Aorta (tissue), 5 donors: ENCODE measurements at regions not wholly inside any gene's neighbourhood (a gene's known extent, or its start where the extent isn't known, plus 50 kb on each side); places are given as distances from the start of the nearest gene placed in this dataset.

Experiments used
- ATAC-seq: fragments of 200-7000 bp; cut with Tn5 transposase; one replicate; pipeline ENCODE4 v1.9.1; 2022; ENCODE audit warnings: moderate library complexity; ENCODE audit not compliant: low FRiP score
- DNase-seq, 2 donors: peaks; one replicate each; pipeline ENCODE4 v3.0.0-alpha.2; 2020
- H3K27ac ChIP-seq, 2 donors: one replicate each; pipeline ENCODE4 v1.5.1; 2013; ENCODE audit warnings: low read length in 2 of 2, mild to moderate bottlenecking in 2 of 2, moderate library complexity in 2 of 2, control low read depth in 1 of 2, inconsistent platforms in 1 of 2, low read depth in 1 of 2
- H3K27me3 ChIP-seq, 2 donors: one replicate each; pipeline ENCODE4 v1.6.1; 2013; ENCODE audit warnings: control low read depth in 1 of 2, low read length in 1 of 2, mild to moderate bottlenecking in 1 of 2, moderate library complexity in 1 of 2; ENCODE audit not compliant: insufficient read depth in 2 of 2, control insufficient read depth in 1 of 2
- H3K36me3 ChIP-seq, 2 donors: one replicate each; pipeline ENCODE4 v1.6.1; 2013; ENCODE audit warnings: control low read depth in 1 of 2, low read length in 1 of 2, mild to moderate bottlenecking in 1 of 2; ENCODE audit not compliant: insufficient read depth in 2 of 2, control insufficient read depth in 1 of 2
- H3K4me1 ChIP-seq, 2 donors: one replicate each; pipeline ENCODE4 v1.6.1; 2013; ENCODE audit warnings: low read length in 2 of 2, control low read depth in 1 of 2, mild to moderate bottlenecking in 1 of 2, moderate library complexity in 1 of 2; ENCODE audit not compliant: insufficient read depth in 2 of 2, control insufficient read depth in 1 of 2
- H3K4me3 ChIP-seq, 2 donors: one replicate each; pipeline ENCODE4 v1.5.1; 2013; ENCODE audit warnings: low read length in 2 of 2, control low read depth in 1 of 2, mild to moderate bottlenecking in 1 of 2
- H3K9me3 ChIP-seq: one replicate; pipeline ENCODE4 v1.6.1; 2013; ENCODE audit warnings: mild to moderate bottlenecking, low read length; ENCODE audit not compliant: control insufficient read depth
- WGBS, 2 donors: extraction: QIAGEN DNeasy Blood & Tissue Kit; methylation state at CpG; one replicate each; pipeline ENCODE4 v1.1.7; 2013; 5-methylcytosine and 5-hydroxymethylcytosine counted together
- intact Hi-C, 2 donors: fragments of 100-400 bp; cut with DNase I; formaldehyde crosslinking; loops; one replicate each; pipeline versions ENCODE4 v1.14.2 to v1.15.0; 2022
- donor health status: healthy with polysubstance abuse.
- donor health status: Bipolar disorder and iron deficiency.
- donor health status: DM: no; HTN: no; CAD: no.
- donor health status: DM: no; HTN: no; CAD: no.
- donor health status: DM: yes; HTN: yes; CAD: no.

DNA sequence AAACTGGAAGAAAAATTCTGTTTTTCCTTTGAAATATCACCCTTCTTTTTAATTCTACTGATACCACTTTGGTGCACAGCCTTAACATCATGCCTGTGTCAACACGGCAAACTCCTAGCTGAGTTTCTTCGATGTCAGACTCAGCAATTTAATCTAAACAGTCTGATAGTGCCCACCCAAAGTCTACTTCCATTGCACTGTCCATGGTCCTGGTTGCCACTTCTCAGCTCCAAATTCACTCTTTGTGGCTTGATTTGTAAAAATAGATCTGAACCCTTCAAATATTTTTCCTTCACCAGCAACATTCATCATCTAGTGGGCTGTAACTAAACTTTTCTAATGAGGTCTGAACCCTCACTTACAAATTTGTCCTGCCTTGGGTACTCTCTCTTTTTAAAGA lies 107.8 kb downstream of the NUDT12 start:
- ATAC-seq = no peak
- intact Hi-C loops = loop anchor here in 1 of 2 donors (5.0 kb wide), 1 partner anchor 197 kb away; the partner anchor contains the start of gene MACIR
- Histone ChIP-seq H3K4me3 (no peak overlapping the region), H3K4me1 (peaks cover 0 to 4% of the 10 kb centered on the region in 2 donors), H3K27ac (no peak overlapping the region), H3K36me3 (no peaks in the 10 kb centered on the region), H3K27me3 (no peaks in the 10 kb centered on the region), H3K9me3 (no peaks in the 10 kb centered on the region)
- 22 to 29% methylated on average over 2 of the region's 2 CpGs for WGBS, 2 donors
- DNase-seq = no peak

DNA sequence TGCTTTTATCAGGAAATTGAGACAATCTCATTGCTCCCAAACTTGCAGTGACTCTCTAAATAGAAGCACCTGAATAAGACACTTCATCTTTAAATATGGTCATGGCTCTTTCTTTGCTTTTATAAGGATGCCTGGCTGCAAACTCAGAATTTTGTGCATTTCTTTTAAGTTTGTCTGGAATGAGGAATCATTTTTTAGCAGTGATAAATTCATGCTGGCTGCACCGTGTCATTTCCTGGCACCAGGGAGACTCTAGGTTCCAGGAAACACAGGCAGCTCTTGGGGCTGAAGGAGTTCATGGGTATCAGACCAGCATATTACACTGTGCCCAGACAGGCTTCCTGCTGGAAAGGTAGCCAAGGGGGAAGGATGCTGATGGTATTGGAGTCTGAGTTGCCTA lies 109.9 kb downstream of the NUDT12 start:
- Histone ChIP-seq H3K27ac (no peak overlapping the region), H3K4me3 (no peak overlapping the region), H3K36me3 (no peaks in the 10 kb centered on the region), H3K4me1 (peaks cover 0 to 4% of the 10 kb centered on the region in 2 donors), H3K9me3 (no peaks in the 10 kb centered on the region), H3K27me3 (no peaks in the 10 kb centered on the region)
- ATAC-seq (no peak), DNase-seq (peak in 1 of 2 donors; percentile 53)
- intact Hi-C loops = loop anchor here in 1 of 2 donors (5.0 kb wide), 1 partner anchor 195 kb away; the partner anchor contains the start of gene MACIR
- WGBS, 2 donors = 0 to 2% methylated on average over 1 of the region's 1 CpG

DNA sequence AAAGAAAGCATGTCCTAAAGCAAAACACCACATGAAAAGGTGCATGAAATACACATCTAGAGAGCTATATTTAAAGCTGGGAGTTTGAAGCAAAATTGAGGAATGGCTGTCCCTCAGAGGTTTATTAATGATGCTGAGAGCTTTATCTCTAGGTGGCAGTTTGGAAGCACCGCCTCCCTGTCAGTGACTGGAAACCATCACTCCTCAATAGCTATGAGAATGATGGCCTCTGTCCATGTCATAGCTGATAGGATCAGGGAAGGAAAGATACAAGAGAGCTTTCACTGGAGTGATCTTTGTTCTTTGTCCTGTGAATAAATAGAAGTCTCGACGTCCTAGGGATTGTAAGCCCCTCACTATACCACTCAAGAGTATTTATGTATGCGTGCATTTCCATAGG lies 110.5 kb downstream of the NUDT12 start:
- no peaks in the 10 kb centered on the region for H3K27me3 ChIP-seq
- peaks cover 0 to 4% of the 10 kb centered on the region in 2 donors for H3K4me1 ChIP-seq
- no peaks in the 10 kb centered on the region for H3K36me3 ChIP-seq
- ATAC-seq (no peak), DNase-seq (no peak)
- H3K27ac ChIP-seq = no peak overlapping the region
- no peaks in the 10 kb centered on the region for H3K9me3 ChIP-seq
- intact Hi-C loops = loop anchor here in 1 of 2 donors (5.0 kb wide), 1 partner anchor 195 kb away; the partner anchor contains the start of gene MACIR
- H3K4me3 ChIP-seq = no peak overlapping the region
- 60 to 62% methylated on average over 4 of the region's 4 CpGs for WGBS, 2 donors

GRCh38 chr5:103451261-103451660 lies 111.3 kb downstream of the NUDT12 start:
- Histone ChIP-seq H3K27me3 (no peaks in the 10 kb centered on the region), H3K36me3 (no peaks in the 10 kb centered on the region), H3K27ac (no peak overlapping the region), H3K4me1 (peaks cover 0 to 4% of the 10 kb centered on the region in 2 donors), H3K9me3 (no peaks in the 10 kb centered on the region), H3K4me3 (no peak overlapping the region)
- no peak for ATAC-seq
- intact Hi-C loops = loop anchor here in 1 of 2 donors (5.0 kb wide), 1 partner anchor 194 kb away; the partner anchor contains the start of gene MACIR
- no peak for DNase-seq

DNA sequence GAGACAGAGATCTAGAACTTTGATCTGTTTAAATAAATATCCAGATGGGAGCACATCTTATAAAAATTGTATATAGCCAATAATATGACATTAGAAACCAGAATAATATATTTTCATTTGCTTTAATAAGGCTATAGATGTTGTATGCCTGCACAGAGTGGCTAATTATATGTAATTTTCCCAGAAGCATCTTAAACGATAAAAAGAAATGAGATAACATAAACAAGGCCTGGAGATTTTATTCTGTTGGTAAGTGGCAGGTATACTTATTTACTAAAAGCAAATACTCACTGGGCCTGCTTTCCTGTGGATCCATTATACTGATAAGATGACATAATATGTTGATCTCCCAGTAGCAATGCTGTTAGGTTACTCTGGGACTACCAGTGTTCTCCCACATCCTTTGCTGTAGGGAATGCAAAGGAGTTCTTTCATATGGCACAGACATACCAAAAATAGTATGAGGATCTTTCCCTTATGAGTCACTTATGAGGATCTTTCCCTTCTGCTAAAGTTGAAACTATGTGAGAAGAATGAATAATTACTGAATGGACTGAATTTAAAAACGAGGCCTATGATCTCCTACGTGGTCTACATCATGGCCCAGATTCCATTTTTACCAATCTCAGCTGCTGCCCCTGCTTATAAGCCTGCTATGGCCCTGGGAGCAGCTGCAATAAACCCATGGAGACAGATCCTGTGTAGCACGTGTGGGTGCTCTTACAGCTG lies 112.1 kb downstream of the NUDT12 start:
- 40 to 46% methylated on average over 4 of the region's 4 CpGs for WGBS, 2 donors
- intact Hi-C loops = loop anchor here in 1 of 2 donors (5.0 kb wide), 1 partner anchor 193 kb away; the partner anchor contains the start of gene MACIR
- Histone ChIP-seq H3K4me1 (peaks cover 0 to 4% of the 10 kb centered on the region in 2 donors), H3K36me3 (no peaks in the 10 kb centered on the region), H3K4me3 (no peak overlapping the region), H3K9me3 (no peaks in the 10 kb centered on the region), H3K27ac (peak overlapping the region in 1 of 2 donors; percentile 44), H3K27me3 (no peaks in the 10 kb centered on the region)
- ATAC-seq = no peak
- no peak for DNase-seq

GRCh38 chr5:103446813-103447212 lies 115.8 kb downstream of the NUDT12 start:
- WGBS, 2 donors = 40 to 44% methylated on average over 3 of the region's 3 CpGs
- Histone ChIP-seq H3K27me3 (no peaks in the 10 kb centered on the region), H3K4me1 (peaks cover 0 to 4% of the 10 kb centered on the region in 2 donors), H3K36me3 (no peaks in the 10 kb centered on the region), H3K27ac (no peak overlapping the region), H3K9me3 (no peaks in the 10 kb centered on the region), H3K4me3 (no peak overlapping the region)
- intact Hi-C loops = no loop called here
- ATAC-seq (no peak), DNase-seq (no peak)

- no peak for ATAC-seq
- no peak for DNase-seq
- intact Hi-C loops = no loop called here
- 71 to 75% methylated on average over 5 of the region's 5 CpGs for WGBS, 2 donors
- H3K9me3 ChIP-seq = no peaks in the 10 kb centered on the region
- no peaks in the 10 kb centered on the region for H3K4me1 ChIP-seq
- no peak overlapping the region for H3K27ac ChIP-seq
- no peaks in the 10 kb centered on the region for H3K36me3 ChIP-seq
- H3K4me3 ChIP-seq = no peak overlapping the region
- no peaks in the 10 kb centered on the region for H3K27me3 ChIP-seq
Observed at GRCh38 chr5:103445426-103446035, 117.1 kb downstream of the NUDT12 start.

DNA sequence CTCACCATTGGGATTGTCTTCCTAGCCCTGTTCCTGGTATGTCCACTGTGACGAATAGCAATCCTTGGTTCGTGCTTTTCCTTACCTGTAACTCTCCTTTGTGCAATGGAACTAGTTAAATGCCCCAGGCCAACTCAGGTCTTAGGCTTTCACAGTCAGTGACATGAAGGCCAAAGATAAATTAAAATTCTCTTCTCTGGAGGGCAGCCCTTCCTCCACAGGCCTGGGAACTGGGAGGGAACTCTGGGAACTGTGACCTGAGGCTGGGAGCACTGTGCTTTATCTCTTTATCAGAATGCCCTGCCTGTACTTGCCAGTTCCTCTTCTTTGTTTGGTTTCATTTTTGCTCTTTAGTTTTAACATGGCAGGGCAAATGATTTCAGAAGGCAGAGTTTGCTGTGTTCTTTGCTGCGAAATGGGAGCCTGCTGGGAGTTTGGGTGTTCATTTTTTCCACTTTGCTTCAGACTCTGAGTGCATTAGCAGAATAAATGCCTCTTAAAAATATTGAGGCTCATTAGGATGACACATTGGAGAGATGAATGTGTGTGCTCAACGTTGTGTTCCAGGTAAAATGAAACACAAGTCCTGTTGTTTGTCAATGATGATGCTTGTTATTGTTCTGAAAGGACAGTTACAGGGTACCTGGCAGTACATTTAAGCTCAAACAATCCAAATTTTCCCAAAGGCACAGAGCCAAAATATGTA lies 118.1 kb downstream of the NUDT12 start:
- Histone ChIP-seq H3K4me1 (no peaks in the 10 kb centered on the region), H3K9me3 (no peaks in the 10 kb centered on the region), H3K36me3 (no peaks in the 10 kb centered on the region), H3K27me3 (no peaks in the 10 kb centered on the region), H3K27ac (no peak overlapping the region), H3K4me3 (no peak overlapping the region)
- intact Hi-C loops = no loop called here
- ATAC-seq = no peak
- DNase-seq = no peak
- 73 to 85% methylated on average over 4 of the region's 4 CpGs for WGBS, 2 donors
